Panc1 (cell line): ENCODE measurements at regions not wholly inside any gene's neighbourhood (a gene's known extent, or its start where the extent isn't known, plus 50 kb on each side); places are given as distances from the start of the nearest gene placed in this dataset.

Experiments used
- POLR2AphosphoS5 ChIP-seq: IDR thresholded peaks from 2 replicates; pipeline ENCODE4 v1.6.1; 2012; ENCODE audit warnings: mild to moderate bottlenecking, low read depth, low read length, moderate library complexity
- SIN3A ChIP-seq: IDR thresholded peaks from 2 replicates; pipeline ENCODE4 v1.6.1; 2012; ENCODE audit warnings: low read depth, mild to moderate bottlenecking, low read length, moderate library complexity, borderline replicate concordance; ENCODE audit not compliant: insufficient read depth
- TCF7L2 ChIP-seq: IDR thresholded peaks from 2 replicates; pipeline ENCODE4 v1.6.1; 2011; ENCODE audit warnings: mild to moderate bottlenecking, low read depth, low read length, inconsistent platforms
- TF ChIP-seq, protein P1 (sequence below): fragments of 450-650 bp; IDR thresholded peaks from 2 replicates; pipeline ENCODE4 v1.5.1; 2017; ENCODE audit warnings: mild to moderate bottlenecking
- TF ChIP-seq, protein P2 (sequence below), 2 experiments: IDR thresholded peaks; 2 replicates each; pipeline ENCODE4 v1.6.1; 2011 to 2012; ENCODE audit warnings: low read depth in 2 of 2, control low read depth in 1 of 2, low read length in 1 of 2, mild to moderate bottlenecking in 1 of 2, moderate library complexity in 1 of 2; ENCODE audit not compliant: insufficient read depth in 1 of 2

DNA sequence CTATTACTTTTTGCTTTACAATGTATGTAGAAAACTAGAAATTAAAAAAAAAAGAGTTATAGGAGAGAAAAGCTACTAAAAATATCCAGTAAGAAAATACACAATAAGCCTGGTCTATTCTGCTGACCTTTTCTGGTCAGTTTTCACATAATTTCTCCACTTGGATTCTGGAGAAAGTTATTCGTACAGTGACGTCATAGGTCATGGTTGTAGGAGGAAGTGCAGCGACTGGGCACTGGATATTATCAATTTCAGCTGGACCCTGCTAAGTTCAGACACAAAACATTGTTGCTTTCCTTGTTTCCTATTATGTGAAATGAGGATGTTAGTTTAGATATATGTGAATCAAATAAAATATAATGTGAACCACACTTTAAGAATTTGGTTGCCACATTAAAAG is 201.2 kb downstream of the MTRR start:
- TF ChIP-seq, protein P1, sequence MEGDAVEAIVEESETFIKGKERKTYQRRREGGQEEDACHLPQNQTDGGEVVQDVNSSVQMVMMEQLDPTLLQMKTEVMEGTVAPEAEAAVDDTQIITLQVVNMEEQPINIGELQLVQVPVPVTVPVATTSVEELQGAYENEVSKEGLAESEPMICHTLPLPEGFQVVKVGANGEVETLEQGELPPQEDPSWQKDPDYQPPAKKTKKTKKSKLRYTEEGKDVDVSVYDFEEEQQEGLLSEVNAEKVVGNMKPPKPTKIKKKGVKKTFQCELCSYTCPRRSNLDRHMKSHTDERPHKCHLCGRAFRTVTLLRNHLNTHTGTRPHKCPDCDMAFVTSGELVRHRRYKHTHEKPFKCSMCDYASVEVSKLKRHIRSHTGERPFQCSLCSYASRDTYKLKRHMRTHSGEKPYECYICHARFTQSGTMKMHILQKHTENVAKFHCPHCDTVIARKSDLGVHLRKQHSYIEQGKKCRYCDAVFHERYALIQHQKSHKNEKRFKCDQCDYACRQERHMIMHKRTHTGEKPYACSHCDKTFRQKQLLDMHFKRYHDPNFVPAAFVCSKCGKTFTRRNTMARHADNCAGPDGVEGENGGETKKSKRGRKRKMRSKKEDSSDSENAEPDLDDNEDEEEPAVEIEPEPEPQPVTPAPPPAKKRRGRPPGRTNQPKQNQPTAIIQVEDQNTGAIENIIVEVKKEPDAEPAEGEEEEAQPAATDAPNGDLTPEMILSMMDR, result no peak
- no peak for TF ChIP-seq POLR2AphosphoS5
- TF ChIP-seq, protein P2, sequence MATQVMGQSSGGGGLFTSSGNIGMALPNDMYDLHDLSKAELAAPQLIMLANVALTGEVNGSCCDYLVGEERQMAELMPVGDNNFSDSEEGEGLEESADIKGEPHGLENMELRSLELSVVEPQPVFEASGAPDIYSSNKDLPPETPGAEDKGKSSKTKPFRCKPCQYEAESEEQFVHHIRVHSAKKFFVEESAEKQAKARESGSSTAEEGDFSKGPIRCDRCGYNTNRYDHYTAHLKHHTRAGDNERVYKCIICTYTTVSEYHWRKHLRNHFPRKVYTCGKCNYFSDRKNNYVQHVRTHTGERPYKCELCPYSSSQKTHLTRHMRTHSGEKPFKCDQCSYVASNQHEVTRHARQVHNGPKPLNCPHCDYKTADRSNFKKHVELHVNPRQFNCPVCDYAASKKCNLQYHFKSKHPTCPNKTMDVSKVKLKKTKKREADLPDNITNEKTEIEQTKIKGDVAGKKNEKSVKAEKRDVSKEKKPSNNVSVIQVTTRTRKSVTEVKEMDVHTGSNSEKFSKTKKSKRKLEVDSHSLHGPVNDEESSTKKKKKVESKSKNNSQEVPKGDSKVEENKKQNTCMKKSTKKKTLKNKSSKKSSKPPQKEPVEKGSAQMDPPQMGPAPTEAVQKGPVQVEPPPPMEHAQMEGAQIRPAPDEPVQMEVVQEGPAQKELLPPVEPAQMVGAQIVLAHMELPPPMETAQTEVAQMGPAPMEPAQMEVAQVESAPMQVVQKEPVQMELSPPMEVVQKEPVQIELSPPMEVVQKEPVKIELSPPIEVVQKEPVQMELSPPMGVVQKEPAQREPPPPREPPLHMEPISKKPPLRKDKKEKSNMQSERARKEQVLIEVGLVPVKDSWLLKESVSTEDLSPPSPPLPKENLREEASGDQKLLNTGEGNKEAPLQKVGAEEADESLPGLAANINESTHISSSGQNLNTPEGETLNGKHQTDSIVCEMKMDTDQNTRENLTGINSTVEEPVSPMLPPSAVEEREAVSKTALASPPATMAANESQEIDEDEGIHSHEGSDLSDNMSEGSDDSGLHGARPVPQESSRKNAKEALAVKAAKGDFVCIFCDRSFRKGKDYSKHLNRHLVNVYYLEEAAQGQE (IDR thresholded peaks at IDR 0.05; ENCODE audit: insufficient read depth in 1 of 2, low read depth in 2 of 2, low read length in 1 of 2), result no peak
- TF ChIP-seq SIN3A, result no peak
- TF ChIP-seq TCF7L2, result no peak
